ENCODE measurements at regions not wholly inside any gene's neighbourhood (a gene's known extent, or its start where the extent isn't known, plus 50 kb on each side); places are given as distances from the start of the nearest gene placed in this dataset.
A peak's percentile ranks its signal among the peaks of the same experiment; 100 is the strongest.

DNA sequence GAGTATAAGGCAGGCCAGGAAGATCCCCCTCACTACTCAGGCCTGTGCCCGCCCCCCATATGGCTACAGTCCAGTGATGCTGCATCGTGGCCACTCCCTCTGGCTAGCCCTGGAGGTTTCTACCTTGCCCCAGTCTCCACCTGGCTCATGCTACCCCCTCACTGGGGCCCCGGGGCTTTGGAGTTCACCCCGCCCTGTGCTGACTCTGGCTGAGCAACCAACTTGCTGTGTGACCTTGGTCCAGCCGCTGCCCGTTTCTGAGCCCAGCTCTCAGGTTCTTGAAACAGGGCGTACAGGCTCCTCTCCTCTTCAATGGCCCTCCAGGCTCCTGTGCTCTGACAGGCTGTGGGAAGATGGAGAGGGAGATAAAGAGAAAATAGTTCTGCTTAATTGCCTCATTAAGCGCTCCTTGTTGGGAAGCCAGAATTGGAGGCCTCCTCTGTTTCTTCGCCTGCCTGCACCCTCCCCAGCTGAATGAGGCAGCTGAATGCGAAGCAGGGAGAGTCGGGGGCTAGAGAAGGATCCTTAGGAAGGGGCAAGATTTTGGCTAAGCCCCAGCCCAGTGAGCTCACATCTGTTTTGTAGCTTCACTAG lies 138.2 kb upstream of the NCOR2 start:
- peaks cover 0 to 4% (median 0%) of the 10 kb centered on the region in 4 donors for H3K27me3 ChIP-seq
- intact Hi-C loops (cut with DNase I) = no loop called here
- DNase-seq = no peak
- H3K9me3 ChIP-seq = peaks cover 0 to 6% (median 5%) of the 10 kb centered on the region in 3 donors
- H3K4me1 ChIP-seq = peaks cover 0 to 11% (median 8%) of the 10 kb centered on the region in 3 donors
- no peak overlapping the region for H3K4me3 ChIP-seq
- no peak for TF ChIP-seq POLR2A (IDR thresholded peaks at IDR 0.05)
- TF ChIP-seq CTCF (IDR thresholded peaks at IDR 0.05) = no peak
- H3K36me3 ChIP-seq = no peaks in the 10 kb centered on the region
- WGBS, 2 donors = 72 to 91% methylated on average over 5 to 7 of the region's 11 CpGs
- no peak overlapping the region for H3K27ac ChIP-seq

DNA sequence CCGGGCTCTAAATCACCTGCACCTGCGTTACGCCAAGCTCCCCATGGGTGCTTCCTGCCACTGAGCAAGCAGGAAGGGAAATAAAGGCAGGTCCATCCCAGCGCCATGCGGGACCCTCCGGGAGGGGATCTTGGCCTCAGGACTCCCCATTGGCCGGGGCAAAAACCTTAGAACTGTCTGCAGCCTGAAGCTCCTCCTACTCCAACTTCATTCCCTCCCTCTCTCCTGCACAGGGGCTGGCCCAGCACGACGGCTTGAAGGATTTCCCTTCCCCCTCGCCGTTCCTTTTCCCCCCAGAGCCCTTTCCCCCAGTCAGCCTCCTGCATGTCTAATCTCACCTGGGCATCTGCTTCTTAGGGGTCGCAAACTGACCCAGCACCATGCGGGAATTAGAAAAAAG lies 137.2 kb upstream of the NCOR2 start:
- Histone ChIP-seq H3K36me3 (no peaks in the 10 kb centered on the region), H3K4me1 (peaks cover 0 to 15% (median 8%) of the 10 kb centered on the region in 3 donors), H3K27ac (no peak overlapping the region), H3K27me3 (peaks cover 0 to 5% (median 0%) of the 10 kb centered on the region in 4 donors), H3K9me3 (peaks cover 0 to 6% (median 5%) of the 10 kb centered on the region in 3 donors), H3K4me3 (no peak overlapping the region)
- intact Hi-C loops (cut with DNase I) = no loop called here
- no peak for DNase-seq
- TF ChIP-seq POLR2A (IDR thresholded peaks at IDR 0.05) = no peak
- TF ChIP-seq CTCF (IDR thresholded peaks at IDR 0.05) = no peak
- 92 to 95% methylated on average over 3 to 5 of the region's 13 CpGs for WGBS, 2 donors

- intact Hi-C loops (cut with DNase I) = no loop called here
- peaks cover 0 to 12% (median 0%) of the 10 kb centered on the region in 4 donors for H3K27me3 ChIP-seq
- H3K4me1 ChIP-seq = peaks cover 0 to 15% (median 8%) of the 10 kb centered on the region in 3 donors
- H3K4me3 ChIP-seq = no peak overlapping the region
- no peak overlapping the region for H3K27ac ChIP-seq
- TF ChIP-seq POLR2A (IDR thresholded peaks at IDR 0.05) = no peak
- TF ChIP-seq CTCF (IDR thresholded peaks at IDR 0.05) = no peak
- peaks cover 0 to 6% (median 5%) of the 10 kb centered on the region in 3 donors for H3K9me3 ChIP-seq
- H3K36me3 ChIP-seq = no peaks in the 10 kb centered on the region
- DNase-seq = no peak
- WGBS, 2 donors = 73 to 94% methylated on average over 8 of the region's 8 CpGs
Observed at GRCh38 chr12:124703856-124704255, 136.4 kb upstream of the NCOR2 start.

GRCh38 chr12:124702736-124703135 lies 135.3 kb upstream of the NCOR2 start:
- DNase-seq = no peak
- WGBS, 2 donors = 63 to 67% methylated on average over 1 of the region's 1 CpG
- no peak overlapping the region for H3K27ac ChIP-seq
- no peak for TF ChIP-seq CTCF (IDR thresholded peaks at IDR 0.05)
- no peak for TF ChIP-seq POLR2A (IDR thresholded peaks at IDR 0.05)
- H3K9me3 ChIP-seq = peaks cover 0 to 4% (median 3%) of the 10 kb centered on the region in 3 donors
- no peaks in the 10 kb centered on the region for H3K36me3 ChIP-seq
- peaks cover 0 to 14% (median 0%) of the 10 kb centered on the region in 4 donors for H3K27me3 ChIP-seq
- H3K4me1 ChIP-seq = peaks cover 0 to 25% (median 8%) of the 10 kb centered on the region in 3 donors
- intact Hi-C loops (cut with DNase I) = no loop called here
- H3K4me3 ChIP-seq = no peak overlapping the region

- Histone ChIP-seq H3K9me3 (no peaks in the 10 kb centered on the region), H3K4me3 (no peak overlapping the region), H3K36me3 (no peaks in the 10 kb centered on the region), H3K4me1 (peaks cover 0 to 27% (median 8%) of the 10 kb centered on the region in 3 donors), H3K27me3 (peaks cover 0 to 14% (median 0%) of the 10 kb centered on the region in 4 donors), H3K27ac (peak overlapping the region; percentile 52 to 77 (median 59))
- TF ChIP-seq POLR2A (IDR thresholded peaks at IDR 0.05) (no peak), CTCF (IDR thresholded peaks at IDR 0.05) (no peak)
- intact Hi-C loops (cut with DNase I) = no loop called here
- no peak for DNase-seq
- 48 to 55% methylated on average over 4 to 11 of the region's 17 CpGs for WGBS, 2 donors
Observed at GRCh38 chr12:124700810-124701592, 133.6 kb upstream of the NCOR2 start.
